Endodermal cell (in vitro differentiated cells): ENCODE measurements at regions not wholly inside any gene's neighbourhood (a gene's known extent, or its start where the extent isn't known, plus 50 kb on each side); places are given as distances from the start of the nearest gene placed in this dataset.

Experiments
- DNase-seq: peaks from one replicate; pipeline ENCODE4 v3.0.0-alpha.2; 2017
- H3K27ac ChIP-seq: 2 replicates; pipeline ENCODE4 v1.5.1; 2013; ENCODE audit warnings: mild to moderate bottlenecking, low read depth, low read length, moderate library complexity
- H3K27me3 ChIP-seq: 2 replicates; pipeline ENCODE4 v1.6.1; 2013; ENCODE audit warnings: mild to moderate bottlenecking, low read length, moderate library complexity; ENCODE audit not compliant: insufficient read depth, control insufficient read depth, poor library complexity, severe bottlenecking
- H3K36me3 ChIP-seq: 2 replicates; pipeline ENCODE4 v1.7.0; 2013; ENCODE audit warnings: mild to moderate bottlenecking, low read length, moderate library complexity; ENCODE audit not compliant: control insufficient read depth, insufficient read depth
- H3K4me1 ChIP-seq: one replicate; pipeline ENCODE4 v1.7.0; 2013; ENCODE audit warnings: low read length; ENCODE audit not compliant: control insufficient read depth, insufficient read depth
- H3K4me3 ChIP-seq: 2 replicates; pipeline ENCODE4 v1.5.1; 2013; ENCODE audit warnings: mild to moderate bottlenecking, low read length, moderate library complexity
- H3K9ac ChIP-seq: 2 replicates; pipeline ENCODE4 v1.6.1; 2013; ENCODE audit warnings: mild to moderate bottlenecking, low read length, moderate library complexity; ENCODE audit not compliant: poor library complexity, severe bottlenecking; ENCODE audit errors: extremely low read depth
- H3K9me3 ChIP-seq: 2 replicates; pipeline ENCODE4 v1.6.1; 2013; ENCODE audit warnings: mild to moderate bottlenecking, low read length, moderate library complexity; ENCODE audit not compliant: control insufficient read depth
- H3K27ac Mint-ChIP-seq: 2 replicates; pipeline ENCODE4 v1.8.0; 2020; ENCODE audit warnings: mixed read lengths
- H3K27me3 Mint-ChIP-seq: 2 replicates; pipeline ENCODE4 v1.8.0; 2021; ENCODE audit warnings: mild to moderate bottlenecking, mixed read lengths; ENCODE audit not compliant: insufficient read depth
- H3K36me3 Mint-ChIP-seq: 2 replicates; pipeline ENCODE4 v1.8.0; 2020; ENCODE audit warnings: low read depth, mixed read lengths
- H3K4me1 Mint-ChIP-seq: 2 replicates; pipeline ENCODE4 v1.8.0; 2020; ENCODE audit warnings: mixed read lengths
- H3K4me3 Mint-ChIP-seq: 2 replicates; pipeline ENCODE4 v1.8.0; 2020; ENCODE audit warnings: mild to moderate bottlenecking, moderate library complexity, mixed read lengths
- H3K9me3 Mint-ChIP-seq: 2 replicates; pipeline ENCODE4 v1.8.0; 2020; ENCODE audit warnings: mild to moderate bottlenecking, mixed read lengths
- CTCF ChIP-seq: fragments of 200-600 bp; sonication (generic); conservative IDR thresholded peaks from 2 replicates; pipeline ENCODE4 v1.5.0; 2021; ENCODE audit warnings: antibody characterized with exemption, mild to moderate bottlenecking
- WGBS, 2 experiments: methylation state at CpG; one replicate each; pipeline versions ENCODE4 v1.1.5 to v1.1.7; 2013; ENCODE audit warnings: missing lambda C conversion rate in 2 of 2, mixed read lengths in 1 of 2; ENCODE audit not compliant: insufficient coverage in 1 of 2, insufficient read length in 1 of 2; 5-methylcytosine and 5-hydroxymethylcytosine counted together

GRCh38 chr12:63078906-63079305 is 72.1 kb downstream of the AVPR1A start:
- DNase-seq = no peak
- WGBS, 2 experiments = 100% methylated on average over 1 of the region's 2 CpGs; no CpG with 5 or more reads in 1 of the 2 experiments
- Mint-ChIP-seq H3K36me3 (no peaks in the 10 kb centered on the region), H3K4me1 (no peaks in the 10 kb centered on the region), H3K9me3 (no peaks in the 10 kb centered on the region), H3K27me3 (no peaks in the 10 kb centered on the region), H3K4me3 (no peak overlapping the region), H3K27ac (no peak overlapping the region)
- TF ChIP-seq CTCF = no peak
- no peak overlapping the region for H3K9ac ChIP-seq
- no peaks in the 10 kb centered on the region for H3K36me3 ChIP-seq
- H3K4me1 ChIP-seq = no peaks in the 10 kb centered on the region
- H3K27ac ChIP-seq = no peak overlapping the region
- no peaks in the 10 kb centered on the region for H3K9me3 ChIP-seq
- H3K4me3 ChIP-seq = no peak overlapping the region
- no peaks in the 10 kb centered on the region for H3K27me3 ChIP-seq

GRCh38 chr12:63075376-63076060 is 75.5 kb downstream of the AVPR1A start:
- Histone ChIP-seq H3K9me3 (no peaks in the 10 kb centered on the region), H3K36me3 (no peaks in the 10 kb centered on the region), H3K27ac (no peak overlapping the region), H3K4me1 (no peaks in the 10 kb centered on the region), H3K9ac (no peak overlapping the region), H3K27me3 (no peaks in the 10 kb centered on the region), H3K4me3 (no peak overlapping the region)
- Mint-ChIP-seq H3K27ac (no peak overlapping the region), H3K4me1 (peaks cover 19% of the 10 kb centered on the region), H3K27me3 (peaks cover 6% of the 10 kb centered on the region), H3K36me3 (no peaks in the 10 kb centered on the region), H3K9me3 (no peaks in the 10 kb centered on the region), H3K4me3 (no peak overlapping the region)
- DNase-seq = no peak
- TF ChIP-seq CTCF = no peak
- 89 to 95% methylated on average over 3 of the region's 3 CpGs for WGBS, 2 experiments

GRCh38 chr12:63070709-63071108 is 80.3 kb downstream of the AVPR1A start:
- no peak overlapping the region for H3K4me3 ChIP-seq
- Mint-ChIP-seq H3K9me3 (no peaks in the 10 kb centered on the region), H3K27ac (no peak overlapping the region), H3K4me1 (peaks cover 20% of the 10 kb centered on the region), H3K4me3 (no peak overlapping the region), H3K27me3 (peaks cover 7% of the 10 kb centered on the region), H3K36me3 (no peaks in the 10 kb centered on the region)
- H3K9ac ChIP-seq = no peak overlapping the region
- DNase-seq = no peak
- no peaks in the 10 kb centered on the region for H3K9me3 ChIP-seq
- H3K4me1 ChIP-seq = no peaks in the 10 kb centered on the region
- no peak for TF ChIP-seq CTCF
- H3K36me3 ChIP-seq = no peaks in the 10 kb centered on the region
- no peak overlapping the region for H3K27ac ChIP-seq
- WGBS, 2 experiments = 87 to 91% methylated on average over 3 of the region's 3 CpGs
- no peaks in the 10 kb centered on the region for H3K27me3 ChIP-seq
